Activated naive CD4-positive, alpha-beta T cell (primary cell): ENCODE measurements at regions not wholly inside any gene's neighbourhood (a gene's known extent, or its start where the extent isn't known, plus 50 kb on each side); places are given as distances from the start of the nearest gene placed in this dataset.

Experiments used
- DNase-seq, 4 experiments: peaks; one replicate each; lab custom pipeline; 2025; lab: John Stamatoyannopoulos, UW

DNA sequence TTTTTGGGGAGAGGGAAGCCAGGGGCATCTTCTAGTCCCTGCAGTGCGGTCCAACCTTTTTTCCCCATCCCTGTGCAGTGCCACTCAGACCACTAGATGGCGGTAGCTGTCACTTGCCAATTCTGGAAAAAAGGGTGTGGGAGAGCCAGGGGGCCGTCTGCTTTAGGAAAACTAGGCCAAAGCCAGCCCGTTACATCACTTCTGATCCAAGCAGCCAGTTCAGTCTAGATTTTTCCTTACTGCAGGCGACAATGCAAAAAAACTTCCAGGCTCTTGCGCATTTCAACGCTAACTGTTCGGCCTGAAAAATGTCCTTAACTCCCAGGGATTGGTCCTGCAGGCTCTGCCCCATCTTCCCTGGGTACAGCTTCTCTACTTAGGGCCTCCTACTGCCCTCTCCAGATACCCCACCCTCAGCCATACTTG lies 69.2 kb upstream of the CES5A start:
- peak in 3 of 4 experiments; percentile 5 to 9 (median 5) for DNase-seq

DNA sequence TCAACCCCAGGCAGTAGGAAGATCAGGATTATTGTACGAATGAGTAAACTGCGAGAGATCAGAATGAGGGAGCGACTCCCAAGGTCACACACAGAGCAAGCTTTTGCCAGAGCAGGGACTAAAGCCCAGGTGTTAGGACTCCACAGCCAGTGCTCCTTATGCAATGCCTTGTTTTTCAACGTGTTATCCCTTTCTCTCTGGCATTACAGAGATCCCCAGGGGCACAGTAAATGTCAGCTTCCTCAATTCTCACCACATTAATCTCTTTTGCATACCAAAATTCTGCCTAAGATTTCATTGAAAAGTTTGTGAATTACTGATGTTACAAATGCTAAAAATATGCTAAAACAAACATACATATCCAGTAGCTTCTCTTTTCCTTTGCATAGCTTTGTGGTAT lies 68.1 kb upstream of the CES5A start:
- DNase-seq: no peak

DNA sequence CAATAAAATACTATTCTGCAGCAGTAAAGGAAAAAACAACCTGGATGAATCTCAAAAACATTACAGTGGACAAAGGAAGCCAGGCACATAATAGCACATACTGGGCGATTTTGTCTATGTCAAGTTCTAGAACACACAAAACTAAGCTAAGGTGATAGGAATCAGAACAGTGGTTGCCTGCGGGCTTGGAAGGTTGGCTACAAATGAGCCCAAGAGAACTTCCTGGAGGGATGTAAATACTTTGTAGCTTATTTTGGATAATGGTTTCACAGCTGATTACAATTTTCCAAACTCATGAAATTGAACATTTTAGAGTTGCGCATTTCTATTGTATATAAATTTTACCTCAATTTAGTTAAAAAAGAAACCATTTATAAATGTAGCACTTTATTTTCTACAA lies 67.6 kb upstream of the CES5A start:
- DNase-seq: no peak

DNA sequence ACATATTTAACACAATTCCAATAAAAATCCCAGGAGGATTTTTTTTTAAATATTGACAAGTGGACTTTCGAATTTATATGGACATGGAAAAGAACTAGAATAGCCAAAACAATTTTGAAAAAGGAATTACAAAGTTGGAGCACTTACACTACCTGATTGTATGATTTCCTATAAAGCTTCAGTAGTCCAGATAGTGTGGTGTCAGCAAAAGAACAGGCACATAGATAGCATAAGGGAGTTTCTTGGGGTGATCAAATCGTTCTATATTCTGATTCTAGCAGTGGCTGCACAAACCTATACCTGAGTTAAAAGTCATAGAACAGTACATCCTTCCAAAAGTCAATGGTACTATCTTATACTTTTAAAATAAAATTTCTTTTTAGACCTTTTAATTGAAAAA lies 66.4 kb upstream of the CES5A start:
- no peak for DNase-seq

DNA sequence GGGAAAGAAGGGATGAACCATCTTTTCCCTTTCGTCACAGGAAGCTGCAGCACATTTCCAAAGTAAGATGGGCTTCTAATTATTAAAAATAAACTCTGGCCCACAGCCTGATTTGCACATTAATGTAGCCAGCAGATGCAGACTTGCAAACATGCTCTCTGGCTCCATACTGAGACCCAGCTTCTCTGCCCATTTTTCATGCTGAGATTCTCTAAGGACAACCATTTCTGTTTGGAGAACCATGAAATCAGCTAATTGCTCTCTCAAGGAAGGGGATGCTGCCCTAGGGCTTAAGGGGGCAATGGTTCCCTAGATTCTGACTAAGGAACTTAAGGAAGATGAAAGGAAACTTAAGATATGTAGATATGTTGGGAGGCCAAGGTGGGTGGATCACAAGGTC lies 63.0 kb upstream of the CES5A start:
- DNase-seq: no peak

DNA sequence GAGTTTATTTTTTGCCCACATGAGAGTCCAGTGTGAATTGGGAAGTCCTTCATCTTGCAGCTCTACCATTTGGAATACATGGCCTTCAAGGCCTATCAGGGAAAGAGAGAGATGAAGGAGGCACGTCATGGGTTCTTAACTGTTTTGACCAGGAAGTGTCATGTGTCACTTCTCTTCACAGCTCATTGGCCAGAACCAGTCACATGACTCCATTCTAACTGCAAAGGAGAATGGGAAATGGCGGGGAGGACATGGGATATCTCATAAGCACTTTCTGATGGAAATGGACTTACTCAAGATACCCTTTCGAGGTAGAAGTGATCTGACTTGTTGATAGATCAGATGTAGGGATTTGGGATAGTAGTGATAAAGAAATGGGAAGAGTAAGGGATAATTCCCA lies 57.9 kb upstream of the CES5A start:
- DNase-seq: no peak

DNA sequence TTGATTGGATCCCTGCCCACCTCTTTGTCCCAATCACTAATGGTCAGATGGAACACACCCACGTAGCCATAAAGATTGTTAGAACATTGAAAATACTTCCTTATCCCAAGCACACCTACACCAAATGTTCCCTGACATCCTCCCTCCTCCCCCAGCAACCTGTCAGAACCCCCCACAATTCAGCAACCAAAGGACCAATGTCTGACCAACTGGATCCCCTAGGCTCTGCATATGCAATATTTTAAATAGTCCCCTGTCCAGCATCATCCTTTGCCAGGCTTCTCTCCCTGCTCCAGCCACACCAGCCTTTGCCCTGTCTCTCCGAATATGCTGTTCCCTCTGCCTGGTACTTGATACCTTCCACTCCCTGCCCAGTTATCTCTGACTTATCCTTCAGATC lies 54.9 kb upstream of the CES5A start:
- DNase-seq: no peak

DNA sequence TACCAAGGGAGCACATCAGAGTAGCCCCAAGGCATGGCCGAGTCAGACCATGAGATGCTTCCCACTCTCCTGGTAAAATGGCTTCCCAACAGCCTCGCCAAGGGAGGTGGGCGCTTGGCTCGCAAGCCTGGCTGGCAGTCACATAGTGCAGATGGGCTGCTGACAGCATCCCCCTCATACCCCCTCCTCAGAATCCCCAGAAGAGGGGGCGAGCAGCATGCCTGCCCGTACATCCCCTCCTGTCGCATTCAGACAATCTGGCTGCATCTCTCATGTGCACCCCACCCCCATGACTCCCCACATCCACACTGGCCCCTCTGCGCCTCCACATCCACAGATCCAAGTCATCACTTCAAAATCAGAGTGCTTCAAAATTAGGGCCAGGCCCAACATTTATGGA lies 54.0 kb upstream of the CES5A start:
- DNase-seq: no peak

DNA sequence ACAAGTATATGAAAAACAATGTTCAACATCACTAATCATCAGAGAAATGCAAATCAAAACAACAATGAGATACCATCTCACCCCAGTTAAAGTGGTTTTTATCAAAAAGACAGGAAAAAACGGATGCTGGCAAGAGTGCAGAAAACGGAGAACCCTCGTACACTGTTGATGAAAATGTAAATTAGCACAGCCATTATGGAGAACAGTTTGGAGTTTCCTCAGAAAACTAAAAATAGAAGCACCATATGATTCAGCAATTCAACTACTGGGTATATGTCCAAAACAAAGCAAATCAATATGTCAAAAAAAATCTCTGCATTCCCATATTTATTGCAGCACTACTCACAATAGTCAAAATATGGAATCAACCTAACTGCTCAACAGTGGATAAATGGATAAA lies 50.1 kb upstream of the CES5A start:
- no peak for DNase-seq
